Gastrocnemius medialis (tissue), 4 donors: ENCODE measurements at regions not wholly inside any gene's neighbourhood (a gene's known extent, or its start where the extent isn't known, plus 50 kb on each side); places are given as distances from the start of the nearest gene placed in this dataset.

Source experiments
- POLR2A ChIP-seq, 2 donors: fragments of 450-650 bp; IDR thresholded peaks; one replicate each; pipeline ENCODE4 v1.6.1; 2017; ENCODE audit warnings: antibody characterized with exemption in 2 of 2, mild to moderate bottlenecking in 2 of 2, moderate library complexity in 2 of 2
- TF ChIP-seq, protein P1 (sequence below), 5 experiments: fragments of 450-650 bp in 3 of 5; fragments of 200-600 bp in 2 of 5; sonication (generic) in 2 of 5; IDR thresholded peaks in 4 of 5; conservative IDR thresholded peaks in 1 of 5; 1 replicate in 4 of 5; 2 replicates in 1 of 5; pipeline ENCODE4 v1.5.1; 2016 to 2019; ENCODE audit warnings: antibody characterized with exemption in 5 of 5, mild to moderate bottlenecking in 3 of 5, moderate library complexity in 3 of 5

DNA sequence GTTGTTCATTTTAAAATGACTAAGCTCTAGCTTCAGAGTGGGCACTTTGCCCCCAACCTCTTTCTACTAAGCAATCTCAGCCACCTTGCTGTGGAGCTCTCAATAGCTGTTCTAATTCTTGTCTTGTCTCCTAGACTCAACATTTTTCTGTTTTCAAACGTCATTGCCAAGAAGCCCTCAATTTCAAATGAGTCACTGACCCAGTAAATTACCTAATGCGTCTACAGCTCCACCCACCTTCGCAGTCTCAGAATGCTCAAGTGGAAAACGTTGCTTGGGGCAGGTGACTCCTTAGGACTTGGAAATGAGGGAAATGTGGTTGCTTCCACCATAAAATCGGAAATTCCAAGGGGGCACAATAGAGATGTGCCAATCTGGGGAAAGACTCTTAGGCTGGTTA lies 59.0 kb downstream of the ING2 start:
- TF ChIP-seq, protein P1, sequence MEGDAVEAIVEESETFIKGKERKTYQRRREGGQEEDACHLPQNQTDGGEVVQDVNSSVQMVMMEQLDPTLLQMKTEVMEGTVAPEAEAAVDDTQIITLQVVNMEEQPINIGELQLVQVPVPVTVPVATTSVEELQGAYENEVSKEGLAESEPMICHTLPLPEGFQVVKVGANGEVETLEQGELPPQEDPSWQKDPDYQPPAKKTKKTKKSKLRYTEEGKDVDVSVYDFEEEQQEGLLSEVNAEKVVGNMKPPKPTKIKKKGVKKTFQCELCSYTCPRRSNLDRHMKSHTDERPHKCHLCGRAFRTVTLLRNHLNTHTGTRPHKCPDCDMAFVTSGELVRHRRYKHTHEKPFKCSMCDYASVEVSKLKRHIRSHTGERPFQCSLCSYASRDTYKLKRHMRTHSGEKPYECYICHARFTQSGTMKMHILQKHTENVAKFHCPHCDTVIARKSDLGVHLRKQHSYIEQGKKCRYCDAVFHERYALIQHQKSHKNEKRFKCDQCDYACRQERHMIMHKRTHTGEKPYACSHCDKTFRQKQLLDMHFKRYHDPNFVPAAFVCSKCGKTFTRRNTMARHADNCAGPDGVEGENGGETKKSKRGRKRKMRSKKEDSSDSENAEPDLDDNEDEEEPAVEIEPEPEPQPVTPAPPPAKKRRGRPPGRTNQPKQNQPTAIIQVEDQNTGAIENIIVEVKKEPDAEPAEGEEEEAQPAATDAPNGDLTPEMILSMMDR (IDR thresholded peaks at IDR 0.05 in 4 of 5, conservative IDR thresholded peaks at IDR 0.05 in 1 of 5), result no peak
- no peak for TF ChIP-seq POLR2A (IDR thresholded peaks at IDR 0.05)
